ENCODE measurements at regions not wholly inside any gene's neighbourhood (a gene's known extent, or its start where the extent isn't known, plus 50 kb on each side); places are given as distances from the start of the nearest gene placed in this dataset.

- TF ChIP-seq ATF3 (IDR thresholded peaks at IDR 0.05) = no peak
- TF ChIP-seq POLR2A (IDR thresholded peaks at IDR 0.05; ENCODE audit: borderline replicate concordance, extremely low read depth, insufficient read depth, insufficient read length) = no peak
- no peak for TF ChIP-seq RAD21 (IDR thresholded peaks at IDR 0.05; ENCODE audit: low read depth)
- TF ChIP-seq SP1 (IDR thresholded peaks at IDR 0.05; ENCODE audit: low read depth) = no peak
- TF ChIP-seq CTCF (IDR thresholded peaks at IDR 0.05 in 2 of 3, conservative IDR thresholded peaks at IDR 0.05 in 1 of 3; ENCODE audit: borderline replicate concordance in 1 of 3, insufficient read depth in 1 of 3, low read depth in 2 of 3, low read length in 2 of 3) = no peak
These were observed 482.9 kb downstream of the POM121L12 start for GRCh38 chr7:53518319-53518718.

Data from HCT116 (cell line).